Astrocyte of the spinal cord (primary cell): ENCODE measurements at regions not wholly inside any gene's neighbourhood (a gene's known extent, or its start where the extent isn't known, plus 50 kb on each side); places are given as distances from the start of the nearest gene placed in this dataset.

Source experiments
- DNase-seq: peaks from one replicate; pipeline ENCODE4 v3.0.0; 2011; ENCODE audit warnings: low read depth, low spot score
- H3K4me3 ChIP-seq: 2 replicates; pipeline ENCODE4 v1.5.1; 2011; ENCODE audit warnings: low read depth, mild to moderate bottlenecking, low read length, moderate library complexity
- CTCF ChIP-seq: IDR thresholded peaks from 2 replicates; pipeline ENCODE4 v1.5.1; 2012; ENCODE audit warnings: low read depth, mild to moderate bottlenecking, low read length, inconsistent platforms
- in situ Hi-C: cut with HindIII; loops from 2 replicates; pipeline ENCODE4 v1.10.0; 2017; ENCODE audit warnings: low sequenced_read_pairs

- H3K4me3 ChIP-seq = no peak overlapping the region
- no peak for TF ChIP-seq CTCF
- in situ Hi-C loops = no loop called here
Observed at GRCh38 chr18:40685219-40685618, 1269.8 kb upstream of the PIK3C3 start.

GRCh38 chr18:40678318-40678717 is 1276.7 kb upstream of the PIK3C3 start:
- in situ Hi-C loops = no loop called here
- no peak overlapping the region for H3K4me3 ChIP-seq
- DNase-seq = no peak
- no peak for TF ChIP-seq CTCF

More at GRCh38 chr18:40685219-40685618, 1269.8 kb upstream of the PIK3C3 start:
- DNase-seq = no peak

DNA sequence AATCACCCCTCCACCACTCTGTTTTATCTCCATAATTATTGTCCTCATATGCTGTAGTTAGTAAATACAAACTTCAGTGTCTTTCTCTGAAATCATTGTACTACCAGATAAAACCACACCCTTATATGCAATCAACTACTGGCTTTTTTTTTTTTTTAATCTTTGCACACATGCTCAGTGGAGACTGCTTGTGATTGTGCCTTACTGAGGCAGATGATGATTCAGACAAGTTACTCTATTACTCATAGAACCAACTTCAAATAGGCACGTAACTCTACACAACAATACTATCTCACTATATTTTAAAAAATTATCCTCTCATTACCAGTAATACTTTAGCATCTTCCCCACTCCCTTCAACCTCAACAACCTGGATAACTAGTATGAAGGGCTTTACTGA is 1278.4 kb upstream of the PIK3C3 start:
- TF ChIP-seq CTCF = no peak
- DNase-seq = no peak
- in situ Hi-C loops = no loop called here
- H3K4me3 ChIP-seq = no peak overlapping the region

DNA sequence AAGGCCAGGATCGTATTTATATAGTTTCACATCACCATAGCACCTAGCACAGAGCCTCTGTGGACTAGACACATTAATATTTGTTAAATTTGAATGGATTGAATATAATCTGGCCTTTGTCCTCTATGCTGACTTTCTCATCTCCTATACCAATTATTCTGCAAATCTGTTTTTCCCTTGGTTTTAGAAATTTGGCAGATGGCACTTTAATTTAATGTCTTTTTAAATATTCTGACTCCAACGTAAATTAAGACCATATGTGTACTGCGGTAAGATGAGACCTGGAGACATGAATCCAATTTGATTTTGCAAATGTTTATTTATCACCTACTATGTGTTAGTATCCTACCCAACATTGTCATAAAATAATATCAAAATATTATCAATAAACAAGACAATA is 1281.9 kb upstream of the PIK3C3 start:
- no peak overlapping the region for H3K4me3 ChIP-seq
- in situ Hi-C loops = no loop called here
- TF ChIP-seq CTCF = no peak
- no peak for DNase-seq

DNA sequence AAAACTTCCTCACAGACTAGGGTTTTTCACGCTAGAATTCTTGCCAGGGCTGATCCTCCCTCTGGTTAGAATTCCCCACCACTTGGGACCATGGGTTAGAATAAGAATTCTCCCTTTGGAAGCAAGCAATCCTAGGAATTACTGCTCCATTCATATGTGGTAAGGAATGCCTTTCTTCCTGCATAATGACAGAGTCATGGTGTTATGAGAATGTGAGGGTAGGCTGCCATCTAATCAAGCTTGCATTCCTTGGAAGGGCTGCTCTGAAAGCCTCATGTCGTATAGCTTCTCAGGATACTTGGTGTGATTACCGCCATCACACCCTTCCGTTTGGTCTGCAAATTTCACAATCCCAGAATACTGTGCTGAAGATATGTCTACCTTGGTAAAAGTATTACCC is 1282.4 kb upstream of the PIK3C3 start:
- no peak overlapping the region for H3K4me3 ChIP-seq
- in situ Hi-C loops = no loop called here
- no peak for DNase-seq
- TF ChIP-seq CTCF = no peak

DNA sequence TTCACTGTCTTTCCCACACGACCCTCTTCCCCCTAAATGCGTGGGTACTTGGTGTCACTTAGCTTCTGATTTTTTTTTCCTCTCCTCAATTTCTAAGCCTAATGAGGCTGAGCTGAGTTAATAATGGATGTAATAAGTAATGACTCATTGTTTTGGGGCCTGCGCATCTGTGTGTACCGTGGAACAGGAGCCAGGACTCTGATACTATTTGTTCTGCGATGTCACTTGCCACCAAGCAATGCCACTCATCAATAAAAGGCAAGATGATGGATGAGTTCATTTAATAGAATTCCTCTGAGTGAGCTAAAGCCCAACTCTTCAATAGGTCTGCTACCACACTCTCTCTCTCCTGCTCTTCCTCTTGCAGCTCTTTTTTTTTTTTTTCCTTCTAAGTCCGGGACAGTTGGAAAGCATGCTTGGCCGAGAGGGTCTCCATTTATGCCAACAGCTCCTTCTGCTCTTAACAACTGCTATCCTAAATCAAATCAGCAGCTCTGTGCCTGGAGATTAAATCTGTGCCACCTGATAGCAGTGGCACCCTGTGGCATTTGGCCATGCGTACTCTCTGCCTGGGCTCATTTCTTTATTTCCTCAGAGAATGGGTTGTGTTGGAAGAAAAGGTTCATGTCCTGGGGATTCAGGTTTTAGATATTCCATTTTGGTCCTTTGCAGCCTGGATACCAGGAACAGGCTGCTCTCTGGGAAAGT is 1284.2 kb upstream of the PIK3C3 start:
- in situ Hi-C loops = no loop called here
- TF ChIP-seq CTCF = no peak
- no peak overlapping the region for H3K4me3 ChIP-seq
- no peak for DNase-seq
